K562 (cell line): ENCODE measurements at regions not wholly inside any gene's neighbourhood (a gene's known extent, or its start where the extent isn't known, plus 50 kb on each side); places are given as distances from the start of the nearest gene placed in this dataset.
"Not testable (repeated sequence)": the region's sequence is repeated elsewhere in the genome, so short reads cannot be mapped to it uniquely, and the experiment has no call there.

ENCODE experiments used
- ATAC-seq: fragments of 200-7000 bp; cut with Tn5 transposase; 3 replicates; pipeline ENCODE4 v1.9.1; 2020; ENCODE audit warnings: moderate library complexity
- BruUV-seq: library from RNA; stranded (reverse); fragments of 400-500 nt; replicated peaks from 2 replicates; lab custom pipeline; 2021; lab: Mats Ljungman, UMichigan
- CTCF ChIA-PET: fragments of 300-600 bp; formaldehyde crosslinking; extraction: SDS; loops from one replicate; lab custom pipeline; 2021; ENCODE audit warnings: low intra/inter-chr PET ratio; lab: Yijun Ruan, JAX
- POLR2A ChIA-PET: fragments of 300-600, 350-650 bp; sonication (Branson Sonifier 250); formaldehyde crosslinking; extraction: SDS; loops from one replicate; lab custom pipeline; 2021; ENCODE audit warnings: antibody characterized with exemption, inconsistent platforms; lab: Yijun Ruan, JAX
- DNase-seq, 4 experiments: peaks; one replicate each; pipeline versions ENCODE4 v3.0.0 to v3.0.0-alpha.2; 2011 to 2018; ENCODE audit warnings: low spot score in 3 of 4, mixed read lengths in 3 of 4; ENCODE audit errors: extremely low read depth in 1 of 4
- FAIRE-seq: peaks from 2 replicates; lab custom pipeline; 2011; peaks lifted over from hg19 to GRCh38; lab: Jason Lieb, UNC
- H2AFZ ChIP-seq: 2 replicates; pipeline ENCODE4 v1.6.0; 2011; ENCODE audit warnings: low read depth, low read length, control low read depth, inconsistent platforms
- H3K27ac ChIP-seq: fragments of 200-600 bp; 3 replicates; pipeline ENCODE4 v1.8.0; 2011; ENCODE audit warnings: low read depth, mild to moderate bottlenecking, control low read depth, inconsistent platforms, low read length, moderate library complexity, mixed read lengths; ENCODE audit errors: extremely low read depth
- H3K27me3 ChIP-seq, 2 experiments: fragments of 300-600 bp in 1 of 2; 2 replicates in 1 of 2; 3 replicates in 1 of 2; pipeline versions ENCODE4 v1.6.0 to v1.8.0; 2011; ENCODE audit warnings: inconsistent platforms in 2 of 2, low read length in 2 of 2, mild to moderate bottlenecking in 1 of 2, mixed read lengths in 1 of 2, moderate library complexity in 1 of 2; ENCODE audit not compliant: control insufficient read depth in 2 of 2, insufficient read depth in 2 of 2
- H3K36me3 ChIP-seq: fragments of 300-600 bp; 3 replicates; pipeline ENCODE4 v1.8.0; 2011; ENCODE audit warnings: mild to moderate bottlenecking, low read length, inconsistent platforms; ENCODE audit not compliant: control insufficient read depth, insufficient read depth
- H3K4me1 ChIP-seq, 2 experiments: fragments of 200-600 bp in 1 of 2; replicated peaks in 1 of 2; 2 replicates in 1 of 2; 3 replicates in 1 of 2; pipeline versions ENCODE4 v1.5.1 to v1.8.0; 2011; ENCODE audit warnings: inconsistent platforms in 2 of 2, low read length in 2 of 2, mild to moderate bottlenecking in 1 of 2, mixed read lengths in 1 of 2, moderate library complexity in 1 of 2; ENCODE audit not compliant: control insufficient read depth in 2 of 2, insufficient read depth in 2 of 2
- H3K4me2 ChIP-seq: 2 replicates; pipeline ENCODE4 v1.6.1; 2011; ENCODE audit warnings: low read length, control low read depth, inconsistent platforms, mixed read lengths; ENCODE audit not compliant: insufficient read depth
- H3K4me3 ChIP-seq: fragments of 200-600 bp; sonication (generic), shearing (Covaris generic); 2 replicates; pipeline ENCODE4 v1.5.1; 2016; ENCODE audit warnings: control low read depth, inconsistent platforms
- H3K79me2 ChIP-seq: fragments of 200-600 bp; 3 replicates; pipeline ENCODE4 v1.8.0; 2011; ENCODE audit warnings: low read length, inconsistent platforms; ENCODE audit not compliant: control insufficient read depth, insufficient read depth
- H3K9ac ChIP-seq, 2 experiments: 2 replicates each; pipeline versions ENCODE4 v1.6.0 to v1.6.1; 2011; ENCODE audit warnings: low read depth in 2 of 2, low read length in 2 of 2, control low read depth in 1 of 2, inconsistent platforms in 1 of 2, mild to moderate bottlenecking in 1 of 2, mixed read lengths in 1 of 2; ENCODE audit not compliant: insufficient read depth in 1 of 2
- H3K9me1 ChIP-seq: one replicate; pipeline ENCODE4 v1.6.0; 2011; ENCODE audit warnings: inconsistent platforms, mild to moderate bottlenecking, low read length, moderate library complexity; ENCODE audit not compliant: control insufficient read depth, insufficient read depth
- H3K9me3 ChIP-seq: replicated peaks from 2 replicates; pipeline ENCODE4 v1.5.1; 2011; ENCODE audit warnings: low read depth, low read length, inconsistent platforms; ENCODE audit not compliant: control insufficient read depth, insufficient read depth
- H4K20me1 ChIP-seq: replicated peaks from 2 replicates; pipeline ENCODE4 v1.6.1; 2011; ENCODE audit warnings: low read length, inconsistent platforms, mixed read lengths; ENCODE audit not compliant: control insufficient read depth, insufficient read depth
- E2F4 ChIP-seq: sonication (generic); formaldehyde crosslinking; IDR thresholded peaks from 2 replicates; pipeline ENCODE4 v1.8.0; 2022; ENCODE audit warnings: mild to moderate bottlenecking, low read depth, missing genetic modification reagents
- EGR1 ChIP-seq: fragments of 450-650 bp; conservative IDR thresholded peaks from 2 replicates; pipeline ENCODE4 v1.6.1; 2017; ENCODE audit warnings: mild to moderate bottlenecking
- HNRNPUL1 ChIP-seq: fragments of 200-400 bp; formaldehyde crosslinking; IDR thresholded peaks from 2 replicates; pipeline ENCODE4 v1.6.1; 2017; ENCODE audit warnings: low read length
- POU5F1 ChIP-seq: fragments of 150-350 bp; IDR thresholded peaks from 2 replicates; pipeline ENCODE4 v1.6.1; 2014; ENCODE audit warnings: borderline replicate concordance, low read length, low read depth, mild to moderate bottlenecking; ENCODE audit not compliant: partially characterized antibody
- ZBTB49 ChIP-seq: sonication (generic); formaldehyde crosslinking; IDR thresholded peaks from 2 replicates; pipeline ENCODE4 v1.8.0; 2022; ENCODE audit warnings: missing genetic modification reagents, mild to moderate bottlenecking, borderline replicate concordance
- WGBS: fragments of 100-300 bp; shearing (Covaris generic); methylation state at CpG from one replicate; pipeline ENCODE4 v1.1.6; 2016; ENCODE audit warnings: low coverage, mixed read lengths; ENCODE audit not compliant: insufficient coverage; ENCODE audit errors: missing lambda C conversion rate; 5-methylcytosine and 5-hydroxymethylcytosine counted together
- in situ Hi-C: fragments of 300-500 bp; cut with MboI; formaldehyde crosslinking; loops from 4 replicates; pipeline ENCODE4 v1.15.0; 2018; ENCODE audit warnings: inconsistent platforms, mixed read lengths
- intact Hi-C: fragments of 100-400 bp; cut with micrococcal nuclease; formaldehyde crosslinking; loops from 2 replicates; pipeline ENCODE4 v1.14.2; 2022
- TF ChIP-seq, protein P1 (sequence below): fragments of 250-450 bp; sonication (Bioruptor Pico); IDR thresholded peaks from 2 replicates; pipeline ENCODE4 v1.4.0; 2020; ENCODE audit warnings: mild to moderate bottlenecking, moderate library complexity

DNA sequence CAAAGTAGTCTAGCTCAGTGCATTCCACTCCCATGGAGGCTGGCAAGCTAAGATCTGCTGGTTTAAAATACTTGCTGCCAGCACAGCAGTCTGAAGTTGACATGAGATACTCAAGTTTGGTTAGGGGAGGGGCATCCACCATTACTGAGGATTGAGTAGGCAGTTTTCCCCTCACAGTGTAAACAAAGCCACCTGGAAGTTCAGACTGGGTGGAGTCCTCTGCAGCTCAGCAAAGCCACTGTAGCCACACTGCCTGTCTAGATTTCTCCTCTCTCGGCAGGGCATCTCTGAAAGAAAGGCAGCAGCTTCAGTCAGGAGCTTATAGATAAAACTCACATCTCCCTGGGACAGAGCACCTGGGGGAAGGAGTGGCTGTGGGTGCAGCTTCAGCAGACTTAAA lies 377.4 kb upstream of the PRR20A start:
- H3K4me3 ChIP-seq, BruUV-seq, intact Hi-C loops, POLR2A ChIA-PET, H3K27me3 ChIP-seq, H3K4me1 ChIP-seq, H3K27ac ChIP-seq, ATAC-seq, DNase-seq, FAIRE-seq, H3K9me1 ChIP-seq, H3K79me2 ChIP-seq, H3K9ac ChIP-seq, H2AFZ ChIP-seq, H4K20me1 ChIP-seq, H3K9me3 ChIP-seq, H3K4me2 ChIP-seq, H3K36me3 ChIP-seq, in situ Hi-C loops, CTCF ChIA-PET: not testable (repeated sequence)
- 0% methylated on average over 1 of the region's 1 CpG for WGBS

- POLR2A ChIA-PET = no interaction called here
- Histone ChIP-seq H3K4me1 (no peaks in the 10 kb centered on the region), H3K9ac (no peak overlapping the region), H3K27me3 (no peaks in the 10 kb centered on the region), H3K4me2 (no peak overlapping the region), H3K9me3 (no peaks in the 10 kb centered on the region), H3K36me3 (no peaks in the 10 kb centered on the region), H4K20me1 (no peaks in the 10 kb centered on the region), H3K9me1 (no peaks in the 10 kb centered on the region), H2AFZ (no peak overlapping the region), H3K4me3 (no peak overlapping the region), H3K79me2 (no peaks in the 10 kb centered on the region), H3K27ac (no peak overlapping the region)
- FAIRE-seq = no peak
- ATAC-seq = no peak
- in situ Hi-C loops = no loop called here
- CTCF ChIA-PET = no interaction called here
- intact Hi-C loops = no loop called here
- WGBS = 0% methylated on average over 4 of the region's 4 CpGs
- DNase-seq = no peak
- no TSS peak for BruUV-seq
- no peak for TF ChIP-seq E2F4 (CRISPR knock-in tag)
- TF ChIP-seq POU5F1 = no peak
- no peak for TF ChIP-seq ZBTB49 (CRISPR knock-in tag)
- TF ChIP-seq, protein P1, sequence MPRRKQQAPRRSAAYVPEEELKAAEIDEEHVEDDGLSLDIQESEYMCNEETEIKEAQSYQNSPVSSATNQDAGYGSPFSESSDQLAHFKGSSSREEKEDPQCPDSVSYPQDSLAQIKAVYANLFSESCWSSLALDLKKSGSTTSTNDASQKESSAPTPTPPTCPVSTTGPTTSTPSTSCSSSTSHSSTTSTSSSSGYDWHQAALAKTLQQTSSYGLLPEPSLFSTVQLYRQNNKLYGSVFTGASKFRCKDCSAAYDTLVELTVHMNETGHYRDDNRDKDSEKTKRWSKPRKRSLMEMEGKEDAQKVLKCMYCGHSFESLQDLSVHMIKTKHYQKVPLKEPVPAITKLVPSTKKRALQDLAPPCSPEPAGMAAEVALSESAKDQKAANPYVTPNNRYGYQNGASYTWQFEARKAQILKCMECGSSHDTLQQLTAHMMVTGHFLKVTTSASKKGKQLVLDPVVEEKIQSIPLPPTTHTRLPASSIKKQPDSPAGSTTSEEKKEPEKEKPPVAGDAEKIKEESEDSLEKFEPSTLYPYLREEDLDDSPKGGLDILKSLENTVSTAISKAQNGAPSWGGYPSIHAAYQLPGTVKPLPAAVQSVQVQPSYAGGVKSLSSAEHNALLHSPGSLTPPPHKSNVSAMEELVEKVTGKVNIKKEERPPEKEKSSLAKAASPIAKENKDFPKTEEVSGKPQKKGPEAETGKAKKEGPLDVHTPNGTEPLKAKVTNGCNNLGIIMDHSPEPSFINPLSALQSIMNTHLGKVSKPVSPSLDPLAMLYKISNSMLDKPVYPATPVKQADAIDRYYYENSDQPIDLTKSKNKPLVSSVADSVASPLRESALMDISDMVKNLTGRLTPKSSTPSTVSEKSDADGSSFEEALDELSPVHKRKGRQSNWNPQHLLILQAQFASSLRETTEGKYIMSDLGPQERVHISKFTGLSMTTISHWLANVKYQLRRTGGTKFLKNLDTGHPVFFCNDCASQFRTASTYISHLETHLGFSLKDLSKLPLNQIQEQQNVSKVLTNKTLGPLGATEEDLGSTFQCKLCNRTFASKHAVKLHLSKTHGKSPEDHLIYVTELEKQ (CRISPR knock-in tag) = no peak
- TF ChIP-seq EGR1 = no peak
- no peak for TF ChIP-seq HNRNPUL1
Measured at GRCh38 chr13:56773148-56773547, 367.6 kb upstream of the PRR20A start.
